Fibroblast of pulmonary artery (primary cell): ENCODE measurements at regions not wholly inside any gene's neighbourhood (a gene's known extent, or its start where the extent isn't known, plus 50 kb on each side); places are given as distances from the start of the nearest gene placed in this dataset.

ENCODE experiments used
- DNase-seq: peaks from one replicate; pipeline ENCODE4 v3.0.0-alpha.2; 2010; ENCODE audit warnings: low read depth
- H3K4me3 ChIP-seq: replicated peaks from 2 replicates; pipeline ENCODE4 v1.5.1; 2011; ENCODE audit warnings: low read depth, mild to moderate bottlenecking, control low read depth, low read length, moderate library complexity
- TF ChIP-seq, protein P1 (sequence below): IDR thresholded peaks from 2 replicates; pipeline ENCODE4 v1.5.1; 2011; ENCODE audit warnings: mild to moderate bottlenecking, control low read depth, low read length, inconsistent platforms; ENCODE audit errors: missing control alignments

DNA sequence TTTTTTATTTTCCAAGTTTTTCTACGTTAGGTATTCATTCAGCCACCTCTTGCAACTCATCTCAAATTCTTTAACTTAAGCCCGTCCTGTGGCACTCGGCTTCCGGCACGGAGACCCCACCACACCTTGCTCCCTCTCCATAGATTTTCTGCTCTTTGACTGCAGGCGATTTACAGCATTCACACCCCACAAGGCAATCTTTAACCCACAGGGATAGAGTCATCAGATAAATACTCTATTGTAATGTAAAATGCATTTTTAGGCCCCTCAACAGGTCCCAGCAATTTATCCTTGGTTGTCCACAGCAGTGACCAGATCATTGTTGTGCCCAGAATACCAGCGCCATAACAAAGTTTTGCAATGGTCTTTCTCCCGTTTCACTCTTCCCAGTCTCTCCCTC is 132.3 kb upstream of the EPHA4 start:
- DNase-seq = no peak
- TF ChIP-seq, protein P1, sequence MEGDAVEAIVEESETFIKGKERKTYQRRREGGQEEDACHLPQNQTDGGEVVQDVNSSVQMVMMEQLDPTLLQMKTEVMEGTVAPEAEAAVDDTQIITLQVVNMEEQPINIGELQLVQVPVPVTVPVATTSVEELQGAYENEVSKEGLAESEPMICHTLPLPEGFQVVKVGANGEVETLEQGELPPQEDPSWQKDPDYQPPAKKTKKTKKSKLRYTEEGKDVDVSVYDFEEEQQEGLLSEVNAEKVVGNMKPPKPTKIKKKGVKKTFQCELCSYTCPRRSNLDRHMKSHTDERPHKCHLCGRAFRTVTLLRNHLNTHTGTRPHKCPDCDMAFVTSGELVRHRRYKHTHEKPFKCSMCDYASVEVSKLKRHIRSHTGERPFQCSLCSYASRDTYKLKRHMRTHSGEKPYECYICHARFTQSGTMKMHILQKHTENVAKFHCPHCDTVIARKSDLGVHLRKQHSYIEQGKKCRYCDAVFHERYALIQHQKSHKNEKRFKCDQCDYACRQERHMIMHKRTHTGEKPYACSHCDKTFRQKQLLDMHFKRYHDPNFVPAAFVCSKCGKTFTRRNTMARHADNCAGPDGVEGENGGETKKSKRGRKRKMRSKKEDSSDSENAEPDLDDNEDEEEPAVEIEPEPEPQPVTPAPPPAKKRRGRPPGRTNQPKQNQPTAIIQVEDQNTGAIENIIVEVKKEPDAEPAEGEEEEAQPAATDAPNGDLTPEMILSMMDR = no peak
- H3K4me3 ChIP-seq = no peak overlapping the region

- no peak for DNase-seq
- TF ChIP-seq, protein P1 = no peak
These were observed 121.3 kb upstream of the EPHA4 start for GRCh38 chr2:221693365-221693764.

GRCh38 chr2:221691571-221691970 is 119.5 kb upstream of the EPHA4 start:
- DNase-seq = no peak
- no peak overlapping the region for H3K4me3 ChIP-seq
- TF ChIP-seq, protein P1 = no peak

More at GRCh38 chr2:221693365-221693764, 121.3 kb upstream of the EPHA4 start:
- H3K4me3 ChIP-seq = no peak overlapping the region

- no peak for DNase-seq
- TF ChIP-seq, protein P1 = no peak
- no peak overlapping the region for H3K4me3 ChIP-seq
These were observed 117.0 kb upstream of the EPHA4 start for GRCh38 chr2:221689140-221689539.

GRCh38 chr2:221680548-221680947 is 108.4 kb upstream of the EPHA4 start:
- TF ChIP-seq, protein P1 = no peak
- DNase-seq = no peak
- no peak overlapping the region for H3K4me3 ChIP-seq

- TF ChIP-seq, protein P1 = no peak
- DNase-seq = no peak
- H3K4me3 ChIP-seq = no peak overlapping the region
These were observed 105.6 kb upstream of the EPHA4 start for GRCh38 chr2:221677688-221678087.

- no peak for DNase-seq
- TF ChIP-seq, protein P1 = no peak
- no peak overlapping the region for H3K4me3 ChIP-seq
These were observed 104.6 kb upstream of the EPHA4 start for GRCh38 chr2:221676566-221677172.
